HEK293T (cell line): ENCODE measurements at regions not wholly inside any gene's neighbourhood (a gene's known extent, or its start where the extent isn't known, plus 50 kb on each side); places are given as distances from the start of the nearest gene placed in this dataset.
"Not testable (repeated sequence)": the region's sequence is repeated elsewhere in the genome, so short reads cannot be mapped to it uniquely, and the experiment has no call there.

Experiments
- BHLHE40 ChIP-seq: fragments of 450-650 bp; IDR thresholded peaks from 2 replicates; pipeline ENCODE4 v1.6.1; 2016; ENCODE audit warnings: mild to moderate bottlenecking, moderate library complexity, borderline replicate concordance
- CTBP1 ChIP-seq: fragments of 450-650 bp; IDR thresholded peaks from 2 replicates; pipeline ENCODE4 v1.6.1; 2016; ENCODE audit warnings: borderline replicate concordance
- ELF4 ChIP-seq: fragments of 450-650 bp; IDR thresholded peaks from 2 replicates; pipeline ENCODE4 v1.6.1; 2017; ENCODE audit warnings: antibody characterized with exemption
- FOXK2 ChIP-seq: fragments of 450-650 bp; IDR thresholded peaks from 2 replicates; pipeline ENCODE4 v1.6.1; 2016; ENCODE audit warnings: mild to moderate bottlenecking
- HDGF ChIP-seq: fragments of 450-650 bp; IDR thresholded peaks from 2 replicates; pipeline ENCODE4 v1.6.1; 2017; ENCODE audit warnings: antibody characterized with exemption, borderline replicate concordance
- LEF1 ChIP-seq: fragments of 450-650 bp; IDR thresholded peaks from 2 replicates; pipeline ENCODE4 v1.6.1; 2017; ENCODE audit warnings: mild to moderate bottlenecking, borderline replicate concordance
- SP1 ChIP-seq: fragments of 450-650 bp; IDR thresholded peaks from 2 replicates; pipeline ENCODE4 v1.6.1; 2017

DNA sequence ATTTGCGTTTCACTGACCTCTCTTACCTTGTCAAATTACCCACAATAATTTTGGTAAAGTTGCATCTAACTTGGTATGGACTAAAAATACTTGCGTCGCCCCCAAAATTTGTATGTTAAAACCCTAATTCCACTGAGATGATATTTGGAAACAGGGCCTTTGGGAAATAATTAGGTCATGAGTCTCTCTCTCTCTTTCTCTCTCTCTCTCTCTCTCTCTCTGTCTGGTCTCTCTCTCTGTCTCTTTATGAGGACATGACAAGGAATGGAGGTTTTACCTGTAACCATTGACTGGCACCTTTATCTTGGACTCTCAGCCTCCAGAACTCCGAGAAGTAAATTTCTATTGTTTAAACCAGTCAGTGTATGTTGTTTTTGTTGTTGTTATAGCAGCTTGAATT, 111.5 kb upstream of the BDP1 start:
- TF ChIP-seq BHLHE40, HDGF, LEF1, CTBP1, SP1, ELF4, FOXK2: not testable (repeated sequence)
